AML-193 (cell line): ENCODE measurements at regions not wholly inside any gene's neighbourhood (a gene's known extent, or its start where the extent isn't known, plus 50 kb on each side); places are given as distances from the start of the nearest gene placed in this dataset.
"Not testable (repeated sequence)": the region's sequence is repeated elsewhere in the genome, so short reads cannot be mapped to it uniquely, and the experiment has no call there.

Experiments used
- DNase-seq, 2 experiments: peaks; one replicate each; lab custom pipeline; 2025; lab: John Stamatoyannopoulos, UW

DNA sequence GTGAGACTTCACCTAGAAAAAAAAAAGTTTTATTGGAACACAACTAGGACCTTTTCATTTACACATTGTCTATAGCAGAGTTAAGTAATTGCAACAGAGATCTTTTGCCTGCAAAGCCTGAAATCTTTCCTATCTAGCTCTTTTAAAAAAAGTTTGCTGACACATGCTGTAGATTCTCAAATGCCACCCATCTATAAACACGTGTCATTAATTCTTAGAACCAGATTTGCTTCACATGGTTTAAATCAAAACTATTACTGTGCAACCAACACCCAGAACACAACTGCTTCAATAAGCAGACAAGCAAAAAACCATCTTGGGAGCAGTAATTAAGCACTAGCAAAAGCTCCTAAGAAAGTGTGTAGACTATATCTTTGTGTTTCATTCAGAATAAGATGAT is 55.0 kb downstream of the OXSM start:
- no peak for DNase-seq

DNA sequence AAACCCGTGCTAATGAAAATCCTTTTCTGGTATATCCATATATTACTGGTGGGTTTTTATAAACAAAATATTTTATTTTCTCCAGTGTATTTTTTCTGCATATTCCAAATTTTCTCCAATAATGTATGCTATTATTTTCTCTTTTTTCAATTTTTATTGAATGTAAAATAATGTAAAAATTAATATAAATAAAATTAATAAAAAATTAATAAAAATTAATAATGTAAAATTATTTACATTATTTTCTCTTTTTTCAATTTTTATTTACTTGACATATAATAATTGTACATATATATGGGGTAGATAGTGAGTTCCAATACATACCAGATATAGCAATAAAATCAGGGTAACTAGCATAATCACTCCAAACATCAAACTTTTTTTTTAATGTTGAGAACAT is 56.4 kb downstream of the OXSM start:
- no peak for DNase-seq

DNA sequence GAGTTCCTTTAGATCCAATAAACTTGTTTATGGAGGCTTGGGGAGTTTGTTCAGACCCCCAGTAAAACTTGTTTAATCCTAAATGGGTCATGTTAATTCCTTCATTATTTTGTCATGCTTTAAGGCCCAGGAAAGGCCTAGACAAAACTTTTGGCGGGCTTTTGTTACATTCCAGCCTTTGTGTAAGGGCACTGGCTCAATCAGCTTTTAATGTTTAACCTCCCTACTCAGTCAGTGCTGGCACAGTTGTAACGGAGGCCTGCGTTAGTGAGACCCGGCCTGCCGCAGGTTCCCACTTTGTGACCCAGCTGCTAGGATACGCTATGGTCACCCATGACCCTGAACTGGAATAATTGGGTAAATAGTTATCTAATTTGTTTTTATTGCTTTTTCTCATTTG is 59.2 kb downstream of the OXSM start:
- no peak for DNase-seq

DNA sequence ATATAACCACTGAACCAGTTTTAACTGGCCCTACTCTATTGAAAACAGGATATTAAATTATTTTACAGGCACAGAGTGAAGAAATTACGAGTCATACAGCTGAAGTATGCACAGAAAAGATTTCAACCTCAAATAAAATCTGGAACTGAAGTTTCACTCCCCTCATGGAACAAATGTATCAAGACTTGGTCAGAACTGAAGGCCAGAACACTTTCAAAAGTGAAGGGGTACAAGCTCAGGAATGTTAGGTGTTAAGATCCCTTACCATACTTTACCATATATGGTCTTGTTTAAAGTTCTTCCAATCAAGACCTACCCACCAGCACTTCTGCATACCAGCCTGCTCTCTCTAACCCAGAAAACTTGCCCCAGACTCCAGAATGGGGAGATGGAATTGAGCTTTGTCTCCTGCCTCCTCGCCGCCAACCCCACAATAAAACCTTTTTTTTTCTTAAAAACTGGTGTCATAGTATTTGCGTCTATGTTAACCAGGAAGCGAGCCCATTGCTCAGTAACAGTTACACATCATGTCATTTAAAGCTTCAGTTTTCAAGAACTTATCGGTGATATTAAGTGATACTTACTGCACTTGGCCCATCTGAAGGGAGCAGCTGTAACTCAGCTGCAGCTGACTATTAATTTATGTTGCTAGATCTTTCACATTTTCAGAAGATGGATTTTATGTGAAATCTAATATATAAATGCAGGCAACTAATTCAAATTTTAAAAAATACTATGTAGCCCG is 59.9 kb downstream of the OXSM start:
- no peak for DNase-seq

DNA sequence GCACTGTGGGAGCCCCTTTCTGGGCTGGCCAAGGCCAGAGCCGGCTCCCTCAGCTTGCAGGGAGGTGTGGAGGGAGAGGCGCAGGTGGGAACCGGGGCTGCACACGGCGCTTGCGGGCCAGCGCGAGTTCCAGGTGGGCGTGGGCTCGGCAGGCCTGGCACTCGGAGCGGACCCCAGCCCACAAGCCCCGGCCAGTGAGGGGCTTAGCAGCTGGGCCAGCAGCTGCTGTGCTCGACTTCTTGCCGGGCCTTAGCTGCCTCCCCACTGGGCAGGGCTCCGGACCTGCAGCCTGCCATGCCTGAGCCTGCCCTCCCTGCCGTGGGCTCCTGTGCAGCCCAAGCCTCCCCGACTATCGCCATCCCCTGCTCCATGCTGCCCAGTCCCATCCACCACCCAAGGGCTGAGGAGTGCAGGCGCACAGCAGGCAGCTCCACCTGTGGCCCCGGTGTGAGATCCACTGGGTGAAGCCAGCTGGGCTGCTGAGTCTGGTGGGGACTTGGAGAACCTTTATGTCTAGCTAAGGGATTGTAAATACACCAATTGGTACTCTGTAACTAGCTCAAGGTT is 61.9 kb downstream of the OXSM start:
- not testable (repeated sequence) for DNase-seq

DNA sequence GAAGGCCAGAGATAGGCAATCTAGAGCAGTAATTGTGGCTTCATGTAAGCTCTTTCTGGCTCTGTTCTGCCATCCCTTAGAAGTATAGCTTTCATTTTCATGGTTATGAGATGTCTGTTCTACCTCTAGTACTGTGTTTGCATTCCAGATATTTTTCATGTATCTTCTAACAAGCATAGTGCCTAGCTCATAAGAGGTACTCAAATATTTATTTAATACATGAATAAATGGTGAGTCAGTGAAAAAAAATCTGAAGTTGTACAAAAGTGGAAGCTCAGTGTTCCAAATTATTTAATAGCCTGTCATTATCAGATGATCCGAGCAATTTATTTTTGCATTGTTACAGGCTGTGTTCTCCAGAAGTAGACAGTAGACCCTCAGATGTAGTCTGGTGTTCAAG is 64.3 kb downstream of the OXSM start:
- DNase-seq = no peak

DNA sequence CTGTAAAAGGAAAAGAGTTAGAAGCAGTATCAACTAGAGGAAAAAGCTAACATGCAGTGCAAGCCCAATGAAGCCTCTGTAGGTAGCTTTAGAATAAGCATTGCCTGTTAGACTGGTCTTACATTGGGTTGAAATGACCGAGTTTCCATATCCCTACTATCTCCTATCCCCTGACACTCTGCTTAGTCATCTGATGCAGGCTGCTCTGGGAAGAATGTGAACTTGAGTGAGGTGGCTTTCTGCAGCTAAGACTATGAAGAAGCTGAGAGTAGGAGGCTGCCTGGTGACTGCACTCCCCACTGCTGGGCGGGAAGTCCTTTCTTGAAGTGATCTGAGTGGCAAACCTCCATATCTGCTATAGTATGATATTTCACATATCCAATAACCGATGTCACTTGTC is 64.7 kb downstream of the OXSM start:
- DNase-seq = no peak

DNA sequence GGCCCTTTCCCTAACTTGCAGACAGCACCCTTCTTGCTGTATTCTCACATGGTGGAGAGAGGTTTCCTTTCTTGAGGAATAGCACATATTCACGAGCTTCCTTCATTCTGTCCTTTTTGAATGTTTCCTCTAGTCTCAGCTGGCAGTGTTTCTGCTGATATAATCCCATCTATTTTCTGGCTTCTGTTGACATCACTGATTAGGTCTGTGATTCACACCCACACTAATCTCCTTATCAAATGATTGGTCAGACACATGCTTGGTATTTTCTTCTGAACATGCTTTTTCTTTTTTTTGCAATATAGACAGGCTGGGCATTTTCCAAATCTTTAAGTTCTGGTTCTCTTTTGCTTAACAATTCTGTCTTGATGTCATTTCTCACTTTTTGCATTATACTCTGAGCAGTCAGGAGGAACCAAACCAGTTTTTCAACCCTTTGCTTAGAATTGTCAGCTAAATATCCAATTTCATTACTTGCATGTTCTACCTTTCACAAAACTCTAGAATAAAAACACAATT is 65.4 kb downstream of the OXSM start:
- DNase-seq = no peak

DNA sequence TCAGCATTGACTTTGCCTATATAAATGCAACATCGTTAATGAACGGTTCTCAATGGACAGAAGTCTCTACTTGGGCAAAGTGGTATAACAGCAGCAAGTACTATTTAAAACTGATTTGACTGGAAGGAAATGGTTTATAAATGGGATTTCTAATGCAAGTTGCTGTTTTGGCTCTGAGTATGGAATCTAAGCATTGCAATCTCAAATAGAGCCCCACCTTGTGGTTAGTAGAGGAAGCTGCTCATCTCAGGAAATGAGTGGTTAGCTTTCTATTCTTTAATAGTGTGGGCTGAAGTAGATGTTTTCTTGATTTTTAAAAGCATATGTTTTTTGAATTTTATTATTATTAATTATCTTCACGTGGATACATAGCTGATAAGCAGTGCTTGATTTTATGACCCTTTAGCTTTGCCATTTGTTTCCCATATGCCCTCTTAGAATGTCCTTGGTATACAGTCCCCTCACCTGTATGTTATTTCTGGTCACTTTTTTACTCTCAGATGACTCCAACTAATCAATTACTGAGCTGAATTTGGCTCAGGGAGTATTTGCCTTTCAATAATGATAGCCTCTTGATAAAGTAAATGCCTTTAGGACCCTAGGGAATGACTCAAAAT is 67.1 kb downstream of the OXSM start:
- DNase-seq = peak; percentile 70 to 79

DNA sequence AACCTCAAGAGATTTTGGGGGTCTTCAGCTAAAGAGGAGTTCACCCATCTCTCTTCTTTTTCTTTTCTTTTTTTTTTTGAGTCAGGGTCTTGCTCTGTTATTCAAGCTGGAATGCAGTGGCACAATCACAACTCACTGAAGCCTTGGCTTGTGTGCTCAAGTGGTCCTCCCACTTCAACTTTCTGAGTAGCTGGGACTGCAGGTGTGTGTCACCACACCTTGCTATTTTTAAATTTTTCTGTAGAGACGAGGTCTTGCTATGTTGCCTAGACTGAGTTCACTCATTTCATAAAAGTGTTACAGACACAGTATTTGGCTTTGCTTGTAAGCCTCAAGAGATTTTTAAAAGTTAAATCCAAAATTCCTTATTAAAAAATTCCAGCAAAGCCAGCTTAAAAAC is 71.7 kb downstream of the OXSM start:
- DNase-seq = no peak

DNA sequence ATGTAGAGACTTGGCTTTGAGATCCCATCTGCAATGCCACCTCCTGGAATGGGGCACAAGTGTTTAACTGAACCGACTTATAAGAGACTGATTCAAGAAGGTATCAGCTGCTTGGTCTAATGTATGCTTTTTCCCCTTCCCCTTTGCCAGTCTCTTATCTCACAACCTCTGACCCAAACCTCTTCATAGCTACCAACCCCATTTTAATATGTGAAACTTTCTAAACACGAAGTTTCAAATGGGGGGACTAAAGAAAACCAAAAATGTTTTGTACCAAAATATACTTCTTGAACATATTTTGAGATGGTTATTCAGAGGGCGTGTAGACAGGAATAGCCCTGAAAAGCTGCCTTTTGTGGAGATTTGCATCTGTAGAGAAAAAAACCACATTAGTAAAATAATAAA is 73.1 kb downstream of the OXSM start:
- no peak for DNase-seq

DNA sequence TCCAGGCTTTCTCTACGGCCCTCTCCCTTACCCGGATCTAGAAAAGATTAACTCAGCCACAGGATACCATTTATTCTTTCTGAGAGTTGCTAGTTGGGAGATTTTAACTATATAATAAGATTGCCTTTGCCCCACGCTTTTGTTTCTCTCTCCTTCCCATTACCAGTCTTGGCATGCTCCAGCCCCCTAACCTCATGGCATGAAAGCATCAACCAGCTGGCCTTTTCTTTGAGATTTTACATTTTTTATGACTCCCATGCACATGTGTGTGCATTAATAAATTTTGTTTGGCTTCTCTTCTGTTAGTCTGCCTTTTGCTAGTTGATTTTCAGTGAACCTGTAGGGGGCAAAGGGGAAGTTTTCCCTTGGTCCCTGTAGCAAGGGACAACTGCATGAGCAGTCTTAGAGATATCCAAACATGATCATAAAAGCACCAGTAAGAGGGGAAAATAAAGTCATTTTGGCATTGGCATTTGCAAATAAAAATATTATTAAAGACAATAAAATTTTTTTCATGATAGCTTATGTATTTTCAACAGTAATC is 73.6 kb downstream of the OXSM start:
- DNase-seq = peak in 1 of 2 experiments; percentile 5

DNA sequence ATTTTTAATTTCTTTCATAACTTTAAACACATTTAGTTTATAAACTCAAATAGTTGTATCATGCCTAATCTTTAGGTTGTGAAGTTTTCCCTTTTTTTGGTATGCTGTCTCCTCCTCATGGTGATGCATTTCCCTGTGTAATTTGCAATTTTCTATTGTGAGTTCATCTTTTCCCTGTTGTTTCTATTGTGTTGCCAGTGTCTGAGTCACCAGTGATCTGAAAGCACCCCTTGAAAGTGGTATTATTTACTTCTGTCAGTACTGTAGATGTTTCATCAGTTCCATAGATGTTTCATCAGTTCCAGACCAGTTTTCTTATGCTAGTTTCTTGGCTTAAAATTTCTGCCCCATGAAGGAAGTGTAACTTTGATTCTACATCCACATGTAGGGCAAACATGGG is 80.6 kb downstream of the OXSM start:
- DNase-seq = no peak

DNA sequence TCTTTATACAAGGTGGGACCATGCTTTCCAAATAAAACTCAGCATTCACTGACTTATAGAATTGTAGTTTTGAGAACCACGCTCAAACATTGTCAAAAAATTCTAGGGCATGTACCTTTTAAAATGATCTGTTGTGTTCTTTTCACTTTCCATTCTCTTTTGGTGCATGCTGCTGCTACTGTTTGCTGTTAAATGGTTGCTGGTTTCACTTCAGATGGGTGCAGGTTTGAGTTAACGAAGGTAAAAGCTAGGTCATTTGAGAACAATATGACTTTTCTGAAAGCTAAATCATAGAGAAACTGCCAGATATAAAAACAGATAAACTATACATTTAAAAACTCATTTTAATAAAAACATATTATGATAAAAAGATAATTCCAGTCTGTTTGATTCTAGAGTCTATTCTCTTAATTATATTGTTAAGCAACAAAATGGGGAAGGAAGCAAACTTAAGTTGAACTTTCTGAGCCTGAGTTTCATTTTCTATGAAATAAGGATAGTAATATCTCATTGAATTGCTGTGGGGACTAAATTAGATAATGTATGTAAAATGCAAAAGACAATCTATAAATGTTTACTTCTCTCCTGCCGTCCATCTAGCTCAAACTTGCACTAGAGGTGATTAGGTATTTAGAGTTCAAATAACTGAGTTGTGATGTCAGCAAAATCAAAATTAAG is 82.4 kb downstream of the OXSM start:
- no peak for DNase-seq

DNA sequence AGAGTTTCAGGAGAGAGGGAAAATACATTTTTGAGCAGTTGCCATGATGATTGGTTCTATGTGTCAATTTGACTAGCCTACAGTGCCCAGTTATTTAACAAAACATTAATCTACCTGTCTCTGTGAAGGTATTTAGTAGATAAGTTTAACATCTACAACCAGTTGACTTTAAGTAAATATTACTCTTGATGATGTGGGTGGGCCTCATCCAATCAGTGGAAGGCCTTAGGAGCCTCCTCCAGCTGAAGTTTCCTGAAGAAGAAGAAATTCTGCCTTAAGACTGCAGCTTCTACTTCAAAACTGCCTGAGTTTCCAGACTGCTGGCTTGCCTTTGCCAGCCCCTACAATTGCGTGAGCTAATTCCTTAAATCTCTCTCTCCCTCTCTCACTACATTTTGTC is 93.6 kb downstream of the OXSM start:
- DNase-seq = no peak

DNA sequence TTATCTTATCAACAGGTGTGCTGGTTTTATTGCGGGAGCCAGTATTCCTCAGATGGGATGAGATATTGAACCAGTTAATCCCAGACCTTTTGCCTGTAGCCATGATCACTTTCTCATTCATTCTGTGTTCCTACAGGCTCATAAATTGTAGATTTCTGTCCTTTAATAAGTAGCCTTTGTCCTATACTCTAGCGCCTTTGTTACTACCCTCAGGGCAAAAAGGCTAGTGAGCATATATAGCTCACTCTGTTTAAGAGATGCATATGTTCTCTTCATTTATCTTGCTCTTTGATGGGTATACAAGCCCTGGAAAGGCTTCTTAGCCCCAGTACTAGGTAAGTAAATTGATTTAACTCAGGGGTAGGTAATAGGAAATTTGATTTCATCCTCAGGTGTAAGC is 95.1 kb downstream of the OXSM start:
- DNase-seq = no peak

DNA sequence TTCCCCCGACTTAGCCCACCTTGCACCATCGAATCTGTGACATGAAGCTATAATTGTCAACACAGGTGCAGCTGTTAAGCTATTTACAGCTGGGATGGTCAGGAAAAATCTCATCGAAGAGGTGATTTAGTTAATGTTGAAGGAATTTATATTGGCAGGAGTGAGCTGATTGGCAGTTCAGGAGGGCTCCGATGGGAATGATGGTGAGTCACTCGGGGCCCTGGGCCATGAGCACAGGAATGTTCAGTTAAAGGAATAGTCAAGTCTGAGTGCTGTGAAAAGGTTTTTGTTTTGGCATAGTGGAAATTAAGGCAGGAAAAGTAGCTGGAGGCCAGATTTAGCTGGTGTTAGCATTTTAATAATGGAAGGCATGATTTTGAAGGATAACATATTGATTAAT is 95.7 kb downstream of the OXSM start:
- no peak for DNase-seq

DNA sequence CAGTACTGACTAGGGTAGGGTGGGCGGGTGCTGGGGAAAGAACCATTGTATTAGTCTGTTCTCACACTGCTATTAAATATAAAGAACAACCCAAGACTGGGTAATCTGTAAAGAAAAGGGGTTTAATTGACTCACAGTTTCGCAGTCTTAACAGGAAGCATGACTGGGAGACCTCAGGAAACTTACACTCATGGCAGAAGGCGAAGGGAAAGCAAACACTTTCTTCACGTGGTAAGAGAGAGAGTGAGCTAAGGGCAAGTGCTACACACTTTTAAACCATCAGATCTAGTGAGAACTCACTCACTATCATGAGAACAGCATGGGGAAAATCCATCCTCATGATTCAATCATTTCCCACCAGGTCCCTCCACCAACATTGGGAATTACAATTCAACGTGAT is 98.0 kb downstream of the OXSM start:
- DNase-seq = no peak

DNA sequence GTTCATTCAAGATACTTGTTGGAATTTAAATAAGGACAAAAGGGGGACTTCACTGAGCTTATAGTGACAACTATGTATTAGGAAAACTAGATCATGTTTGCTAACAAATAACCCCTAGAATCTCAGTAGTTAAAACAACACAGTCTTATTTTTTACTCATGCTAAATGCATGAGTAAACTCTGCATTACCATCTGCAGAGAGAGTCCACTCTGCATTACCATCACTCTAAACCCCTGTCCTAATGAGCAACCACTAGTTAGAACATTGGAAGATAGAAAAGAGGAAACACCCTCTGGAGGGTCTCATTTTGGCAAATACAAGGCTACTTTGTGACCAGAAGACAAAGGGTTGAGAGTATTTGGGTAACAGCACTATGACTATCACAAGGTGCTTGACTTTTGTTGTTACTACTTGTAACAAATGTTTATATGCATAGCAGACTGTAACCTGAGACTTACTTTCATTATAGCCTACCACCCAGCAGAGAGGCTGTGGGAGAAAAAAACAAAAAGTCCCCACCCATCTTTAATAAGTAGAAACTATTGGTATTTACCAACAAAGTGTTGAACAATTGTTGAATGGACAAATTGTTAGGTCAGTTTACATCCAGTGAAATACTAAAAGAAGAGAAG is 99.1 kb downstream of the OXSM start:
- no peak for DNase-seq

DNA sequence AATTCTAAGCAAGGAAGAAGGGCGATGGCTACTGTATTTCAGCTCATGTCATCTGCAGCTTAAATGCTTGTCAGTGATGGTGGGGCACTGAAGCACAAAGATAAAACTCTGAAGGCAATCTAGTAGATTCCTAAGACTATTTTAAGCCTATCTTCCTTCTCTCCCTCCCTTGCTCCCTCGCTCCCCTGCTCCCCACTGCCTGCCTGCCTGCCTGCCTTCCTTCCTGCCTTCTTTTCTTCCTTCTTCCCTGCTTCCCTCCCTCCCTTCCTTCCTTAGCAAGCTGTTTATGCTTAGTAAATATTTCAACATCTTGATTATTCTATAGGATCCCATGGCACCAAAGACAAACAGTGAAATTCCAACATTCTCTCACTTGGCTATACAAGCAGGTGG is 99.6 kb downstream of the OXSM start:
- DNase-seq = no peak

DNA sequence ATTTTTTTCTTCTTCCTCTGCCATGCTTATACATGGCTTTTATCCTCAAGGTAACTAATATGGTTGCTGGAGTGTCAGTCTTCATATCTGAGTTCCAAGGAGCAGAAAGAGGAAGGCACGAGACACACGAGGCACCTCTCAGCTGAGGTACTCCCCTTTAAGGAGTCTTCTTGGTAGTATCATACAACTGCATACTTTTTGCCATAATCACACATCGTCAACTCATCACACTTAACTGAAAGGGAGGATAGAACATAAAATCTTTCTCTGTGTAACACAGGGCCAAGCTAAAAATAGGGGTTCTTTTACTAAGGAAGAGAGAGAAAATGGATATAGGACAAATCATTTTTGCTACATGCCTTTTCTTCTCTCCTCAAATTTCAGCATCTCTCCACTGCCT is 104.2 kb downstream of the OXSM start:
- DNase-seq = no peak

DNA sequence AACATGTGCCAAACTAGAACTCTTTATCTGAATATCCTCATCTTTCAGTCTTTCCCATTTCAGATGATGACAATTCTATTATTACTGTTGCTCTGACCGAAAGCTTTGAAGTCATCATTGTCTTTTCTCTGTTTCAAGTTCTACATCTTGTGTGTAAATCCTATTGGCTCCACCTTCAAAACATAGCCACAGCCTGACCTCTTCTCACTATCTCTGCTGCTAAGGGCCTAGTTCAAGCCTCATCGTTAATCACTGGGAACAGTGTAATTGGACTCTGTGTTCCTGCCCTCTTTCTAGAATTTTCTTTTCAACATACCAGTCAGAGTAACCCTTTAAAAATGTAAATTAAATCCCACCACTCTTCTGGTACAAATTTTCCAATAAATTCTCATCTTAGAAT is 105.1 kb downstream of the OXSM start:
- DNase-seq = no peak
